GM21447 (cell line): ENCODE measurements at regions not wholly inside any gene's neighbourhood (a gene's known extent, or its start where the extent isn't known, plus 50 kb on each side); places are given as distances from the start of the nearest gene placed in this dataset.
"Not testable (repeated sequence)": the region's sequence is repeated elsewhere in the genome, so short reads cannot be mapped to it uniquely, and the experiment has no call there.

ENCODE experiments used
- ATAC-seq: cut with Tn5 transposase; IDR thresholded peaks from one replicate; pipeline ENCODE4 v1.9.1; 2021; ENCODE audit not compliant: unreplicated experiment

DNA sequence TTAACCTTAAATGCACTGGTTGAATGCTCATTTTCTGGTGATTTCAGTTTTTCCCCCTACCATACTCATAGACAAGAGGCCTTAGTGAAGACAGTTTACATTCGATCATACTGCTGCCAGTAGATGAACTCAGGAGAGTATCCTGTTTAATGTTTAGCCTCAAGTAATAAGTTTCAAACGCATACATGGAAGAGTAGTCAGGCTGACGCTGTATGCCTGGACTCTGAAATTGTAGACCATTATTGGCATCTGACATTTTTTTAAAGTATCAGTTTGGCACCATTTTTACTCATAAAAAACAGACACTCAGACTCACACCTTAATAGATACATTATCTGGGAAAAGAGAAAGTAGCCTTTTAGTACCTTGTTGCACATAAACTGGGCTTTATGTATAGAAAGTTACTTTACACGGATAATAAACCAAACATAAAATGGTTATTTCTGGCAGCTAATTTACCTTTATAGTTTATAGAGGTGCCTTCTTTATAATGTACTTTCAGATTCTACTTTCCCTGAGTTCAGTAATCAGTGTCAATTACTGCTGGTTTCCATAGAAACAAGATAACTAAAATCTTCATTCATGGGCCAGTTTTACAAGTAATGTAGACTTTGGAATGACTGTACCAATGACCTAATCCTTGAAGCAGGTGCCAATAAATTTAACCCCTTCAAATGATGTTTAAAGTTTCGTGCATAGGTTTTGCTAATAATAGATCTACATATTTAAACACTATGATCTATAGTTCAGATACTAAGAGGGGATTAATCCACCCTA, 183.8 kb upstream of the ITGA1 start:
- ATAC-seq = no peak

DNA sequence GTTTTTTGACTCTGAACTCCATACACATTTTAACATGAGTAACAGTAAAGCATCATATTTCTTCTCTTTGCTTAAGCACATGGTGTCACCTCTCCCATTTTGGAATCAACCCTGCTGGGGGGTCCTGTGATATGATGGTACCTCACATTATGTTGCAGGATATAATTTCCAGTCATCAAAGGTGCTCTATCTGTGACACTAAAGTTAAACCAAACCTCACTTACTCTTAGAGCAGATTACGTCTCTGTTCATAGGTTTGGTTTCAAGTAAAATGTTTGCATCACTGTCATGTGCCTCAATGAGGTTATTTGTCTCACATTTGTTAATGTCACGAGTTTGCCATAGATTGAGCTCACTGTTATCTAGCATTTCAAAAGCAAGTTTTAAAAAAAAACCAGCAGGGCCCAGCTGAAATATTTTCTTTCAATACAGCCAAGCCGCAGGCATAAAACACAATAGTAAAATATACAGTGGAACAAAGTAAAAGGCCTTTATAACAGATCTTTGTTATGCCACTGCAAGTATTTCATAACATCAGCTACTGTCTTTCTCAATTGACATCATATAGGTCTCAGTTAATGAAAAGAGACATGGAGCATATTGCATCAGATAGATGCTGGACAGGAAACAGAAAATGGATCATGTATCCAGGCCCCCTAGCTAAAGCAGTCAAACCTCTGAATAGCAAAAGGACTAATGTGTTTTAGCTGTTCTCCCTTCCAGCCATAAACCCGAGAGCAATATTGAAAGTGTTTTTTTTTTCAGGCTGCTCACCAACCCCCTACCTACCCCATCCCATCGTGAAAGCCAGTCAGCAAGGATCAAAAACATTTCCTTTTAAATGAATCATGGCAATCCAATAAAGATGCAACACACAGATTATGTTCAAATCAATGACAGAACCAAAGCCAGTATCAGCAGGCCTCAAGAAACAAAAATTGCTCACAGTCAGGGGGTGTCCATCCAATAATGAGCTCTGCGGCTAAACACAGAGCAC, 182.1 kb upstream of the ITGA1 start:
- no peak for ATAC-seq

DNA sequence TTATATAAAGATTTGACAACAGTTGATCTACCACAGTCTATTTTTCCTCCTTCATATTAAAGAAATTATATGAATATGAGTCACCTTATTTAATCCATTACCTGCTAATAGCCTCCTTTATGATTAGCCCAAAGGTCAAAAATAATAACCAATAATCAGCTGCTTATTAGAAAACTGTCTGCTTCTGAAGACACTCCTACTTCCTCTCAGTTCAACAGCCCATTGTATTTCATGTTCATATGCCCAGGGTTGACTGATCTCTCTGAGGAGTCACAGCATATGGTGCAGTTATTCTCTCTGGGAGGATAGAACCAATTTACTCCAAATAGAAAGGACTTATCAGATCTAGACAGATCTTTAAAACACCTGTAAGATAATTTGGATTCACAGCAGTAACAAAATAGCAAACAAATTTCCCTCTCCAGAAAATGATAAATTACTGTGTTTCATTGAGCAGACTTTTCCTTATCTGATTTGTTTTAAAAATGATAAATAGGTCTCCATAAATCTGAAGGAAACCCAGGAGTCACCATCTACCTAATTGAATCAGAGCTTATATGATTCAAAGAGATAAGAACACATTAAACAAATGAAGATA, 180.4 kb upstream of the ITGA1 start:
- no peak for ATAC-seq

DNA sequence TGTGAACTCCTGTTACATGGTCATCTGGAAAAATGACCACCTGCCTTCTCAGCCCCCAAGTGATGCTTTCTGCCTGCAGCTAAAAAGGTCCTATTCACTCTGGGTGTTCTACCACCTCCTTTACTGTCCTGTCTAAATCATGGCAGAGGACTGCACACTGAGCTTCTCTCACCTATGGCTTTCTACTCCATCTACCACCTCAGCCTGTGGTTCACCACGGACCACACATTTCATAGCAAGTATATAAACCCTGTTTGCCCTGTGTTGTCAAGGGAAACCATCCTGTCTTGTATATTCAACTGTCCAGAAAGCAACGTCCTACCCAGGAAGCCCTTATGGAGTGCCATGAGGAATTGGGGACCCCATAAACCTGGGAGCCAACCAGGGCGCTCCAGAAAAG, 167.4 kb upstream of the ITGA1 start:
- no peak for ATAC-seq

DNA sequence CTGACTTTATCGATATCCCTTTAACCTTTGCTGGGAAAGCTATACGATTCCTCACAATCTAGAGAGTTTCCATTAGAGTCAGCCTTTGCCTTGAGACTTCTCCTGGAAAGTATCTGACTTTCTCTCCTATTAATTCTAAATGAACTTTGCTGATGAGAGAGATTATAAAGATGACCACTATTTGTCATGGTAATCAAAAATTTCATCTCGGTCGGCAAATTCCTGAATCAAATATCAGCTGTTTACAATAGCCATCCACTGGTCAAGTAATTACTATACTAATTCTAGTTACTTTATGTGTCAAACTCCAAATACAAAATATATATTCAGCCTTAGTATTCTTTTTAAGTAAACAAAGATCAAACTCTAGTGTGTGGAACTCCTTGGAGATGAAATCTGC, 164.4 kb upstream of the ITGA1 start:
- no peak for ATAC-seq

DNA sequence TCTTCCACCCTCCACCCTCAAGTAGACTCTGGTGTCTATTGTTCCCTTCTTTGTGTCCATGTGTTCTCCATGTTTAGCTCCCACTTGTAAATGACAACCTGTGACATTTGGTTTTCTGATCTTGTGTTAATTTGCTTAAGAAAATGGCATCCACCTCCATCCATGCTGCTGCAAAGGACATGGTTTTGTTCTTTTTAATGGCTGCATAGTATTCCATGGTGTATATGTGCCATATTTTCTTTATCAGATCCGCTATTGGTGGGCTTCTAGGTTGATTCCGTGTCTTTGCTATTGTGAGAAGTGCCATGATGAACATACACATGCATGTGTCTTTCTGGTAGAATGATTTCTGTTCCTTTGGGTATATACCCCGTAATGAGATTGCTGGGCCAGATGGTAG, 163.4 kb upstream of the ITGA1 start:
- no peak for ATAC-seq

DNA sequence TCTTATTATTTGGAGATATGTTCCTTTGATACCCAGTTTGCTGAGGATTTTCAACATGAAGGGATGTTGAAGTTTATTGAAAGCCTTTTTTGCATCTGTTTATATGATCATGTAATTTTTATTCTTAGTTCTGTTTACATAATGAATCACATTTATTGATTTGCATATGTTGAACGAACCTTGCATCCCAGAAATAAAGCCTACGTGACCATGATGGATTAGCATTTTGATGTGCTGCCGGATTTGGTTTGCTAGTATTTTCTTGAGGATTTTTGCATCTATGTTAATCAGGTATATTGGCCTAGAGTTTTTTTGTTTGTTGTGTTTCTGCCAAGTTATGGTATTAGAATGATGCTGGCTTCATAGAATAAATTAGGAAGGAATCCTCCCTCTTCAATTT, 161.4 kb upstream of the ITGA1 start:
- no peak for ATAC-seq

DNA sequence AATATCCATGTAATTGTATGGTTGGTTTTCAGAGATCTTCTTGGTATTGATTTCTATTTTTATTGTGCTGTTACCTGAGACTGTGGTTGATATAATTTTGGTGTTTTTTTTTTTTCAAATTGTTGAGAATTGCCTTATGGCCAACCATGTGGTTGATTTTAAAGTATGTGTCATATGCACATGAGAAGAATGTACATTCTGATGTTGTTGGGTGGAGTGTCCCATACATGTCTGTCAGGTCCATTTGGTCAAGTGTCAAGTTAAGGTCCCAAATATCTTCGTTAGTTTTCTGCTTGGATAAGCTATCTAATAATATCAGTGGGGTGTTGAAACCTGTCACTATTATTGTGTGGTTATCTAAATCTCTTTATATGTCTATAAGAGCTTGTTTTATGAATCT, 160.0 kb upstream of the ITGA1 start:
- ATAC-seq = no peak

DNA sequence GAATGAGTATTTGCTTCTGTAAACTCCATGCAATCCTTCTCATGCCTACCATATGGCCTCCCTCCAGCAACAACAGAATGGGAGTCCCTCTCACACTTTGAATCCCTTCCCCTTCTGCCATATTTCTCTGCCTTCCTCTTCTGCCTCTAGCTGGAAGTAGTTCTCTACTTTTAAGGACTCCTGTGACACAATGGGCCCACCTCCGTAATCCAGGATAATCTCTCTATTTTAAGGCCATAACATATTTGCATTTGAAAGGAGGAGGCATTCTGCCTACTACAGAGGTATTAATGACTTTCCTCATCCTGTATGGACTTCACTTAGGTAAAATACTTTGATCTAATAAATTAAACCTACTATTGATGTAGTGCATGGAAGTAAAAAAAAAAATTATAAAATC, 155.4 kb upstream of the ITGA1 start:
- ATAC-seq = no peak

DNA sequence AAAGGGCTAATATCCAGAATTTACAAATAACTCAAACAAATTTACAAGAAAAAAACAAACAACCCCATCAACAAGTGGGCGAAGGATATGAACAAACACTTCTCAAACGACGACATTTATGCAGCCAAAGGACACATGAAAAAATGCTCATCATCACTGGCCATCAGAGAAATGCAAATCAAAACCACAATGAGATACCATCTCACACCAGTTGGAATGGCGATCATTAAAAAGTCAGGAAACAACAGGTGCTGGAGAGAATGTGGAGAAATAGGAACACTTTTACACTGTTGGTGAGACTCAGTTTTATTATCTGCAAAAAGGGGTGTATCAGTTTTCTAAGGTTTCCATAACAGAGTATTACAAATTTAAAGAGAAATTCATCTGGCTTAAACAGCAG, 153.5 kb upstream of the ITGA1 start:
- not testable (repeated sequence) for ATAC-seq

DNA sequence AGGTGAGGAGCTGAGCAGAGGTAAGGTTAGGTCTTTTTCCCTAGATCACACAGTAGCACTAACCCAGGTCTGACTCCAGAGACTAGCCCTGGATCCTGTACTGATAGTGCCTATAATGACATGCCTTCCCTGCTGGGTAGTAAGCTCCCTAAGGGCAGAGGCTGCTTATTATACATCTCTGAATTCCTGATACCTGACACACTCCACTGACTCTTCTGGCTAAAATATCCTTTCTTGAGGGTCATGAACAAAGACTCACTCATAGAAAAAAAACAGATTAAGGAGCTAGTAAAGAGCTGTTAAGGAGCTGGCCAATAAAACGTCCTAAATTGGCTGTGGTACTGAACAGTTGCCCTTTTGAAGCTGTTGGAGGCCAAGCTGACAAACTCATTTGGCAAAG, 149.0 kb upstream of the ITGA1 start:
- no peak for ATAC-seq

DNA sequence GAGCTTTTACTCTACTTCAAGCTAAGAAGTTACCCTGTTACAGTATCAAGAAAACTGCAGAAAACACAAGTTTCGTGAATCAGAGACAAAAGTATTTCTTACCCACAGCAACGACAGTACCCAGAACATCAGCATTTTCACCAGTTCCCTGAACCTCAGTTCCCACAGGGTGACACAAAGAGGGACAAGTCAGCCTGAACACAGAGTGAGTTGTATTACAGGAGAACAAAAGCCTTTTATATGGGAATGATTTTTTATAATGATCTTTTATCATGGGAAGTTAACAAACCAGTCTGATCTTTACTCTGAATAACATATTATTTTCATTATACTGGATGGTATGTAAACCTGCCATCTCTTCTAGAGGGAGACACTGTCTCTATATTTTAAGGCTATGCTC, 139.0 kb upstream of the ITGA1 start:
- ATAC-seq = no peak

DNA sequence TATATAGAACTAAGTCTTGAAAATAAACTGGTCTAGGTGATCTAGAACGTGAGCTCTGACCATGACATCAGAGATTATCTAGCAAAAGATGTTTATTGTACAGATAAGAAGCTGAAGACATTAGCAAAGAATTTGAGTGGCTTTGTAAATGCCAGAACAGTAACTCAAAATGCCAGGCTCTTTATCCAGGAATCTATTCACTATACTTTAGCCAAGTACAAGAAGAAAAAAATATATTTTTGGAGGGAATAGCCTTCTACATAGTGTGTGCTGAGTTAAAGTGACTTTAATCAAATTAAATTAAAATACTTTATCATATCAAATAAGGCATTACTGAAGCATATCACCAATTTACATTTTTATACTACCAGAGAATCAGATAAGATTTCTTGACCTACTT, 132.6 kb upstream of the ITGA1 start:
- no peak for ATAC-seq

DNA sequence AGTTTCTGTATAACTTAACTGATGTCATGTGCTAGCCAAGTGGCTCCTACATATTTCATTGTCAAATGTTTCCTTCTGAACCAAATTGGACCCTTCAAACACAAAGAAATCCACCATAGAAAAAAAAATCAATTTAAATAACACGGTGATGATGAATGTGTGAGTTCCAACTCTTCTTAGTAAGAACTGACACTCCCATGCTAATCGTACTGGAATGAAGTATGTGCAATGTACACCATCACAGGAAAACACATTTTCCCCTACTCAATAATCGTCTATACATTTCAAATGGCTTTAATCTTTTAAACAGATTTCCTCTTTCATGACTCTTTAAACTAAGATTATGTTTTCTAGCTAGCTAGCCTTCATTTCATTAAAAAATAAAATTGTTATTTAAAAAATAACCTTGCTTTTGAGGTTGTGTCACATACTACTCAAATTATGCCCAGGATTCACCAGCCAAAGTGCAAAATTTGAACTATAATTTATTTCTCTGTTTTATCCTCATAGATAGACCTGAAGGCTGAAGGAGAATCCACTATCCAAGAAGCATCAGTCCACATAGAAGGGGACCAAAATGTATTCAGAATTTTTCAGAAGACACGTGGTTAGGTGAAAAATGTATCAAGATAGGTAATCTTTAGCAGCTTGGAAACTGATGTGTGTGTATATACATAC, 131.0 kb upstream of the ITGA1 start:
- ATAC-seq = no peak

DNA sequence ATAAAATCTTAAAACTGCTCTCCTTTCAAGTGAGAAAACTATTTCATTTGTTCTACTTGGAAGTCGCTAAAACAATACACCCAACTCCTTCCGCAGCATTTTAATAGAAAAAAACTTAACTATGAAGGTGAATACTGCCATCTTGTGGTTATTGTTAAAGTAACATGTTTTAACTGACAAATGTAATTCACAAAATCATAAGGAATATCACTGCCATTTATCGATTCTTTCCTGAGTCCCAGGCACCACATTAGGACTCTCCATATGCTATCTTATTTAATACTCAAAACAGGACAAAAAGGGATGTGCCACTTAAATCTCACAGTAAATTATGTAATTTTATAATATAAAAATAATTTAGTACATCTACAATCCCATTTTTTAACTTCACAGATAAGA, 130.5 kb upstream of the ITGA1 start:
- ATAC-seq = no peak

DNA sequence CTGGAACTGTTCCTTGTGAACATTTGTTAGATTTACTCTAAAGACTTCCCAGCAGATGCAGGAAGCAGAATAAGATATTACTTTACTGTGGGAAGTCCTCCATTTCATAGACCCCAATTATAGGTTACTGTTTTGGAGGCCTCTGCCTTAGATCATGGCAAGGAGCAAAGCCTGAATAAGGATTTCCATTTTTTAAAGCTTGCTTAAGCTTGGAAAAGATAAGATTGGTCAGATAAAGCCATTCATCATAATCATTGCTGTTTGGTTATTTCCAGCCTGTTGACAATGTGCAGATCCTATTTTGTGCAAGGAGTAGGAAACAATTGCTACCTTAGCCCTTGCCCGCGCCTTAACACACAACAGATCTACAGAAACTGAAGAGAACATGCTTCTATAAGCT, 129.5 kb upstream of the ITGA1 start:
- ATAC-seq = no peak

DNA sequence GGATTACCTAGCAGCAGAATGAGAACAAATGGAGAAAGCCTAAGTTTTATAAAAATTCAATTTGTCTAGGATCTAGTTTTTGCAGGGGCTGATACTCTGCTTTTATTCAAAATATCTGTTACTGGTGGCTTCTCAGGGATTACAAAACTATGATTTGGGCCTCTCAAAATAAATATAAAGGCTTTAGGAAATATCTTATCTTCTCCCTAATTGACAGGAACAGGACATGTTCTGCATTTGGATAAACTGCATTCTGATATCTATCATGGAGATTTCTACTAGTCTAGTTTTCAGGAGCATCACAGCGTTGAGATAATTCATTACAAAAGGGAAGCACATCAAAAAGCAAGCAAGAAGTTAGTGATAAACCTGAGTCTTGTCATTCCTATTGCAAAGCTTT, 127.1 kb upstream of the ITGA1 start:
- ATAC-seq = no peak

DNA sequence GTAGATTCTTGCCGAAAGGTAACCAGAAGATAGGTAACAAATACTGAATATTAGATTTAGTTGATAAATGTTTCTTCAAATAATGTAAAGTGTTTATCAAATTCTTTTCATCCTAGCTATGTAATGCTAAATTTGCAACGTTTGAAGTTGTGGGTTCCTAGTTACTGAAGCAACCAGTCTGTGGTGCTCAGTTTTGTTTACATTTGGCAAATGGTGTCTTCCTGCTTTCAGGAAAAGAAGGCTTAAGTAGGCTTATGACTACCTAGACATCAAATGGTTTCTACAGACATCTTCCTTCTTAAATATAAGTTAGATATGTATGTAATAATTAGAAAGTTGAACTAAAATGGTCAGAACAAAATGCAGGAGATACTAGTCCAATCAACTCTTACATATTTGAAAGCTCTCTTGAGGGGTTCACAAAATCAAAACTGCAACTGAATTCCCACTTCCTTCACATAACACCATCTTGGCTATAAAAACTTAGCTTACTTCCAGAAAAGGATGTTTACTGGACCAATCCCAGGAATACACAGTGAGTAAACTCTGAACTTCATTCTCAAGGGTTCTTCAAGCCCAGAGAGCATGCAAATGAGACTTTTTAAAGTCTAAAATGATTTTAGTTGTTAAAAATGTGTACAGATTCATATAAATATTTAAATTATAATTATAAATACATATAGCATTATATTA, 125.7 kb upstream of the ITGA1 start:
- ATAC-seq = no peak

DNA sequence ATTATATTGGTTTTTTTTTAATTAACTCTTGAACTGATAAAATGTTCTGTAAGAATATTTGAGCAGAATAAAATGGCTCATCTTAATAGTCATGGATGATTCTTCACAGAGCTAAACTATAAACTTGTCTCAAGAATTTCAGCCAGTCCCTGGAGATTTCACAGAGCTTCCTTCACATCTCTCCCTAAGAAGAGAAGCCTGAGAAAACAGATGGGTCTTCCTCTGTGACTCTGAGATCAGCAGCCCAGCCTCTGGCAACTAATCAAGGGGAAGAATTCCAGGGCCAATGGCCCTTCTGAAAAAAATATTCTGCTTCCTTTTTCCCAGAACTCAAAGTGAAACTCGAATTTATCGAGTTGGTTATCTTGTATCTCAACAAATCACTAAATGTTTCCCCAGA, 122.2 kb upstream of the ITGA1 start:
- ATAC-seq = no peak

DNA sequence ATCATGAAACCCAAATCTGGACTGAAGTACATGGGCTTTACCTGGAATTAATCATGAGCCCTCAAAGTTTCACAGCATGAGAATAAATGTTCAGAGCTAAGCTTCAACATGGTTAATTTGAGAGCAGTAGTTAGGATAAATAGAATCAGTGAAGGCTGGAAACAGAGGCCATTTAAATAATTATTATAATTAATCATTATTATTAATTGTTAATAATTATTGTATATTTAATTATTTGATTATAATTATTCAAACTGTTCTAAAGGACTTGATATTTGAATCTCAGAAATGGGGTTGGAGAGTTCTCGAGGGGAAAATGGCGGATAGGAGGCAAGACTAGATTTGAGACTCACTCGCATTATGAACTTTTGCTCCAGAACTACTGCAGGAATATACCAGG, 119.6 kb upstream of the ITGA1 start:
- no peak for ATAC-seq
